ENCODE measurements at regions not wholly inside any gene's neighbourhood (a gene's known extent, or its start where the extent isn't known, plus 50 kb on each side); places are given as distances from the start of the nearest gene placed in this dataset.

GRCh38 chr3:86554383-86554782, 436.6 kb downstream of the VGLL3 start:
- H3K36me3 ChIP-seq = no peaks in the 10 kb centered on the region
- no peak overlapping the region for H3K27ac ChIP-seq
- no peak overlapping the region for H3K4me3 ChIP-seq
- intact Hi-C loops (cut with DNase I; ENCODE audit: low total_unique reads) (no loop called here), in situ Hi-C loops (cut with MboI; ENCODE audit: low pct_ligation_motif_present in 1 of 4, low pct_unique_long_range_greater_than_20kb in 1 of 4, low sequenced_read_pairs in 3 of 4) (no loop called here)
- WGBS, 2 donors (ENCODE audit: low coverage in 1 of 2) = 58 to 62% methylated on average over 5 of the region's 5 CpGs
- no peaks in the 10 kb centered on the region for H3K27me3 ChIP-seq
- TF ChIP-seq CTCF (IDR thresholded peaks at IDR 0.05) (no peak), POLR2AphosphoS5 (IDR thresholded peaks at IDR 0.05) (no peak), EP300 (IDR thresholded peaks at IDR 0.05; ENCODE audit: low read depth) (no peak), POLR2A (IDR thresholded peaks at IDR 0.05) (no peak)
- DNase-seq = no peak
- no peaks in the 10 kb centered on the region for H3K9me3 ChIP-seq
- no peaks in the 10 kb centered on the region for H3K4me1 ChIP-seq

GRCh38 chr3:86547692-86548091, 443.3 kb downstream of the VGLL3 start:
- intact Hi-C loops (cut with DNase I; ENCODE audit: low total_unique reads) = no loop called here

GRCh38 chr3:86537171-86537570, 453.8 kb downstream of the VGLL3 start:
- no peak overlapping the region for H3K27ac ChIP-seq
- DNase-seq = no peak
- no peaks in the 10 kb centered on the region for H3K4me1 ChIP-seq
- intact Hi-C loops (cut with DNase I; ENCODE audit: low total_unique reads) = no loop called here
- H3K4me3 ChIP-seq = no peak overlapping the region
- no peaks in the 10 kb centered on the region for H3K27me3 ChIP-seq
- 60 to 69% methylated on average over 5 of the region's 5 CpGs for WGBS, 2 donors (ENCODE audit: low coverage in 1 of 2)
- in situ Hi-C loops (cut with MboI; ENCODE audit: low pct_ligation_motif_present in 1 of 4, low pct_unique_long_range_greater_than_20kb in 1 of 4, low sequenced_read_pairs in 3 of 4) = no loop called here
- no peaks in the 10 kb centered on the region for H3K9me3 ChIP-seq
- no peaks in the 10 kb centered on the region for H3K36me3 ChIP-seq
- TF ChIP-seq CTCF (IDR thresholded peaks at IDR 0.05) (no peak), POLR2A (IDR thresholded peaks at IDR 0.05) (no peak), POLR2AphosphoS5 (IDR thresholded peaks at IDR 0.05) (no peak), EP300 (IDR thresholded peaks at IDR 0.05; ENCODE audit: low read depth) (no peak)

More at GRCh38 chr3:86547692-86548091, 443.3 kb downstream of the VGLL3 start:
- TF ChIP-seq EP300 (IDR thresholded peaks at IDR 0.05; ENCODE audit: low read depth) = no peak
- no peak for TF ChIP-seq CTCF (IDR thresholded peaks at IDR 0.05)
- Histone ChIP-seq H3K4me1 (no peaks in the 10 kb centered on the region), H3K27ac (no peak overlapping the region), H3K36me3 (no peaks in the 10 kb centered on the region), H3K27me3 (no peaks in the 10 kb centered on the region), H3K4me3 (no peak overlapping the region), H3K9me3 (no peaks in the 10 kb centered on the region)
- WGBS, 2 donors (ENCODE audit: low coverage in 1 of 2) = 25 to 62% methylated on average over 1 to 2 of the region's 2 CpGs
- in situ Hi-C loops (cut with MboI; ENCODE audit: low pct_ligation_motif_present in 1 of 4, low pct_unique_long_range_greater_than_20kb in 1 of 4, low sequenced_read_pairs in 3 of 4) = no loop called here
- DNase-seq = no peak

GRCh38 chr3:86519819-86520218, 471.1 kb downstream of the VGLL3 start:
- in situ Hi-C loops (cut with MboI; ENCODE audit: low pct_ligation_motif_present in 1 of 4, low pct_unique_long_range_greater_than_20kb in 1 of 4, low sequenced_read_pairs in 3 of 4) (no loop called here), intact Hi-C loops (cut with DNase I; ENCODE audit: low total_unique reads) (no loop called here)

More at GRCh38 chr3:86519819-86520218, 471.1 kb downstream of the VGLL3 start:
- TF ChIP-seq EP300 (IDR thresholded peaks at IDR 0.05; ENCODE audit: low read depth) (no peak), POLR2AphosphoS5 (IDR thresholded peaks at IDR 0.05) (no peak), POLR2A (IDR thresholded peaks at IDR 0.05) (no peak), CTCF (IDR thresholded peaks at IDR 0.05) (no peak)
- WGBS, 2 donors (ENCODE audit: low coverage in 1 of 2) = 50 to 61% methylated on average over 1 of the region's 1 CpG
- H3K9me3 ChIP-seq = no peaks in the 10 kb centered on the region
- DNase-seq = no peak
- H3K4me1 ChIP-seq = no peaks in the 10 kb centered on the region
- H3K27me3 ChIP-seq = no peaks in the 10 kb centered on the region
- H3K36me3 ChIP-seq = no peaks in the 10 kb centered on the region
- H3K4me3 ChIP-seq = no peak overlapping the region
- H3K27ac ChIP-seq = no peak overlapping the region

All from transverse colon (tissue), 4 donors.